ENCODE measurements at regions not wholly inside any gene's neighbourhood (a gene's known extent, or its start where the extent isn't known, plus 50 kb on each side); places are given as distances from the start of the nearest gene placed in this dataset.

DNA sequence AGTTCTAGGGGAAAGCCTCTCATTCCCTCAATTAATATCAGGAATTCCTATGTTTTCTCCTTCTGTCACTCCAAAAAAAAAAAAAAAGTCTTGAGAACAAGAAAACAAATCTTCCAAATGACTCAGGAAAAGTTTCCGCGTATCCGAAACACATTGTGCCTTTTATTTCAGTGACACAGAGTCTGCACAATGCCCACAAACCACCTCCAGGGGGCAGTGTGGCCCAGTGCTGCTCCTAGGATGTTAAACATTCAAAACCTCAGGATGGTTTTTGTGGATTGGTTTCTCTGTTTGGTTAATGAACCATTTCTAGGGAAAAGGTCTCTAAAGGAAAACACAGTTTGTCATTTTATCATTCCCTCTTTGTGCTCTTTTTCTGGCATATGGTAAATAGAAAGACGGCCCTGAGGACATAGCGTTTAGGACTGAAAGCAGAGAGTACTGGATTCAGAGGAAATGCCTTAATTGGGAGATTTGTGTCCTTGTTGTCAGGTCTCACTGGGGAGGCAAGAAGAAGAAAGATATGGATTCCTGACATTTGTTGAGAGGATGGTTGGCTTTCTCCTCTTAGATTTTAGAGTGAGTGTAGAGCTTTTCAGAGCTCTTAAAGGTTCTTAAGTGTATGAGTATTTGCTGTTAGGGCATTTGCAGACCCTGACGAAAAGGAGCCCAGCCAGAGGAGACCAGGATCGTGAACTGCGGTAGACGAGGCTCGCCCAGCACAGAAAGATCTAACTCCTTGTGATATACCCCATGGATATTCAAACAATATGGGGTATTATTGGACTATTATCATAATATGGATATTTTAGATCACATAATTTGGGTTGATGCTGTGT, 65.7 kb upstream of the MAP9 start:
- no peak for TF ChIP-seq EZH2 (IDR thresholded peaks at IDR 0.05; ENCODE audit: borderline replicate concordance, low read depth, low read length, poor library complexity, severe bottlenecking)
- TF ChIP-seq, protein P1, sequence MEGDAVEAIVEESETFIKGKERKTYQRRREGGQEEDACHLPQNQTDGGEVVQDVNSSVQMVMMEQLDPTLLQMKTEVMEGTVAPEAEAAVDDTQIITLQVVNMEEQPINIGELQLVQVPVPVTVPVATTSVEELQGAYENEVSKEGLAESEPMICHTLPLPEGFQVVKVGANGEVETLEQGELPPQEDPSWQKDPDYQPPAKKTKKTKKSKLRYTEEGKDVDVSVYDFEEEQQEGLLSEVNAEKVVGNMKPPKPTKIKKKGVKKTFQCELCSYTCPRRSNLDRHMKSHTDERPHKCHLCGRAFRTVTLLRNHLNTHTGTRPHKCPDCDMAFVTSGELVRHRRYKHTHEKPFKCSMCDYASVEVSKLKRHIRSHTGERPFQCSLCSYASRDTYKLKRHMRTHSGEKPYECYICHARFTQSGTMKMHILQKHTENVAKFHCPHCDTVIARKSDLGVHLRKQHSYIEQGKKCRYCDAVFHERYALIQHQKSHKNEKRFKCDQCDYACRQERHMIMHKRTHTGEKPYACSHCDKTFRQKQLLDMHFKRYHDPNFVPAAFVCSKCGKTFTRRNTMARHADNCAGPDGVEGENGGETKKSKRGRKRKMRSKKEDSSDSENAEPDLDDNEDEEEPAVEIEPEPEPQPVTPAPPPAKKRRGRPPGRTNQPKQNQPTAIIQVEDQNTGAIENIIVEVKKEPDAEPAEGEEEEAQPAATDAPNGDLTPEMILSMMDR (conservative IDR thresholded peaks at IDR 0.05; ENCODE audit: low read depth, low read length): peak; percentile 98
